ENCODE measurements at regions not wholly inside any gene's neighbourhood (a gene's known extent, or its start where the extent isn't known, plus 50 kb on each side); places are given as distances from the start of the nearest gene placed in this dataset.
"Not testable (repeated sequence)": the region's sequence is repeated elsewhere in the genome, so short reads cannot be mapped to it uniquely, and the experiment has no call there.

DNA sequence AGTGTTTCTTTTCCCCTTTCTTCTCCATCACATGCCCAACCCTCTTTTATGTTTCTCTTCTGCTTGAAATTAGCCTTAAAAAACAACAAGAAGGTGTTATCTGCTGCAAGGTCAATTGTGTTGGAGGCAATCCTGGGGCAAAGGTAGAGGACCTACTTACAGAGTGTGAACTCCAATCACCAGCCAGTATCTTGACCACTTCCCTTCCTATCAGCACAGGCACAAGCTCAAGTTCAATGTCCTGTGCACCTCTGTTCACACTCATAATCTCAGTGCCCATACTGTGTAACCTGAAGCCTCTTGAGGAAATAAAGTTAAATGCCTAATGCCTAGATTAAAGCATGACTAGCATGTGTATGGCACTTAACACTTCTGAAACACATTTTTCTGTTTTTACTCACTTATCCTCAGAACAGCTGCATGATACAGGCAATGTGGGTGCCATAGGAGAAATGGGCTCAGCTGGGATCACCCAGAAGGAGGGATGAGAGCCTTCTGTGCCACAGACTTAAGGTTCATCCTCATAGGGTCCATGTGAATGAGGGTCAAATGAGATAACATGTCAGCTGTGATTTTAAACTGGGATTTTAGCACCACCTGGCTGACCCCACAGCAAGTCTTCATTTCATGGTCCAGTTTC is 701.5 kb downstream of the BCL11A start:
- DNase-seq = no peak

DNA sequence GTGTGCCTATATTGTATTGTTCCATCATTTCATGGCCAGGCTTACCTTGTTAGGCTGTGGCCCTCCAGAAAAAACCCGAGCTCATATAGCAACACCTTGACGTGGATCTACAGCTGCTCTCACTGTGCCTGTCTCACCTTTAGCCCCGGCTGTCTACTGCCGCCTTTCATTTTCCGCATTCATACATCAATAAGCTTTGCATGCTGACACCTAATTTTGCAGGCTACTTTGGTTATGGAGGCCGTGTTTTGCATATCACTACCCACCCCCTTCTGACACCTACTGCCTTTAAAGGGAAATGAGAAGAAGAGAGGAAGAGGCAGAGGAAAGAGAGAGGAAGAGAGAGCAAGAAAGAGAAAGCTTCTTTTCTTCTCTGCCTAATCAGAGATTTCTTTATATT is 702.9 kb downstream of the BCL11A start:
- no peak for DNase-seq

DNA sequence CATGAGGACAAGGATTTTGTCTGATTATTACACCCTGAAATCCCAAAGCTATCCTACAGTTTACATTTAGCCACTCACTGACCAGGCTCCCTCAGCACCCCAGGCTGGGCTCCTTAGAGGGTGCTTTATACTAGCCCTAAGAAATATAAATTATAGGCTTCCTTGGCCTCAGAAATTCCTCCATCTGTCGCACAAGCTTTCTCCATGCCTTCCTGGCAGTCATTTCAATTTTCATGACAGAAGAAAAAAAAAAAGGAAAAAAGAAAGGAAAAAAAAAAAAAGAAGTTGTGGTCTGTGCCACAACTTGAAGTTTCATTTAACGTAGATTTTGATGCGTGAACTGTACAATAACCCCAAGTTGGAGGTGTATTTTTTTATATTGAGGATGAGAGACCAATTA is 719.5 kb downstream of the BCL11A start:
- DNase-seq = no peak

DNA sequence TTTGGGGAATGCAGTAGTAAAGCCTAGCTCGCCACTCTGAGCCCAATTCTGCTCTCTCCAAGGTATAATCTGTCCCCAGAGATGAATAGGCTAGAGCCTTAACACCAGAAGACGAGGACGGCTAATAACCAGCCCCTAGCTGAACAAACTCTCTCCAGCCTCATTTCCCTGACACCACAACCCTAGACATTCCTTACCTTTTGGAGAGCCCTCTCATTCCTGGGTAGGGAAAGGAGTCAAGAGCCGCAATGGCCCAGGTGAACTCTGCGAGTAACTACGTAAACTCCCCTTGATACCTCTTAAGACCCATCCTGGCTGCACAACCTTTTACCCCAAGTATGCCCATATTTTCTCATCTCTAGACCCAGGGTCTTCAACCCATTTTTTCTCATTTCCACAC is 722.9 kb downstream of the BCL11A start:
- DNase-seq = no peak

DNA sequence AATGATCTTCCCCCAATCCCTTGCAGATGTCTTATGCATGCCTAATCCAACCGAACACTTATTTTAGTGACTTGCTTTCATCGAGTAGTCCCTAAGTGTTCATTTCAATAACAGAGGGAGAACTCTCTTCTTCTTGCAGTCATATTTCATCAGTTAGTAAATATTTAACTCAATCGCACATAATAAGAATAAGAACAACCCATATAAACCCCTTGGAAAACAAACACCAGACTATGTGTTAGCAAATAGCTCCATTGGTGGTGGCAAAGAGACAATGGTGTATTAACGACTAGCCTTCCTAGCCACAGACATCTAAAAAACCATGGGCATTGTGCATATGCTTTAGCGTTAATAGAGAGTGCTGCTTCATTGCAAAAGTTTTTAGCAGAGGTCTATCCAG is 725.8 kb downstream of the BCL11A start:
- no peak for DNase-seq

DNA sequence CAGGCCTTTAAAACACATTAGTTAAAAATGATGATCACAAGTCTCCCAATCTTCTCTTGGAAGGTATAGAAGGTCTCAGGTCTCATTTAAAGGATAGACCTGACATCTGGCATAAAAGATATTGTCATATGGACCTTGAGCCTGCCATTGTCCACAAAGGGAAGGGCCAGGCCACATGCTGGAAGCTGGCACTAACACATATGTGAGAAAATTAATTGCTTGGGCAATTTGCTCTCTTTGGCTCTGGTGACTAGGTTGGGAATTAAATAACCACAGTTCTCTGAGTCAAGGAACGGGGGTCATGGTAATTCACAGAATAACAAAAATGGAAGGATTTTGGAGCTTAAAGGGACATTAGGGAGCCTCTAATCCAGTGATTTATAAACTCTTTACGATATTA is 727.3 kb downstream of the BCL11A start:
- no peak for DNase-seq

DNA sequence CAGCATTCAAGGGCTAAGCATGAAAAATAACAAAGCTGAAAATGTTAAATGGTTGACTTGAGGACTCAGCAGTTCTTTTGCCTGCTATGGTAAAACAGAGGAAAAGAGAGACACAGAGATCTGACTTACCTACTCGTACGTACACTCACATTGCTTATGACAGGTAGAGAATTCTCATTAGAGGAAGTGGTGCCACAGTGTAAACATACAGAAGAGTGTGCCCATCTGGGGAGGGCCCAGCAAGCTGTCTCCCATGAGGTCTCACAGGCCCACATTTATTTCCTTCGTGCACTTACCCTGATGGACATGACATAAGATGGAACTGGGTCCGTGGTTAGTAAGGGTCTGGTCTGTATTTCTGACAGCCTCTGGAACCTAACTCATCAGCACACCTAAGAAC is 729.1 kb downstream of the BCL11A start:
- DNase-seq = no peak

DNA sequence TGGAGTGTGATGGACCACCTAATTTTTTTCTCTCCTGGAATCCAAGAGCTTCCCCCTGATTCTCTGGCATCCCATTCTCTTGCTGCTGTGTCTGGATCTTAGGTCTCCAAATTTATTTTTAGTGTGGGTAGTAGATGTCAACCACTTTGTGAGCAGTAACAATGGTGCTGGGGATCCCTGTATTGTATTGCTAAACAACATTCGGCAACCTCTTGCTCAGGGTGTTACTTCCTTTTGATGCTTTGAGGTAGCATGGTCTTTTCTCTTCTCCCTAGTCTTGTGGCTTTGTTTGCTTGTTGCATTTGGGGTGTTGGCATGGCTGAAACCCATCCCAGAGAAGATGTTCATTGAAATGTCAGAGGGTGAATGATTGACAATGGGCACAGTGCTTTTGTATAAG is 737.4 kb downstream of the BCL11A start:
- no peak for DNase-seq

DNA sequence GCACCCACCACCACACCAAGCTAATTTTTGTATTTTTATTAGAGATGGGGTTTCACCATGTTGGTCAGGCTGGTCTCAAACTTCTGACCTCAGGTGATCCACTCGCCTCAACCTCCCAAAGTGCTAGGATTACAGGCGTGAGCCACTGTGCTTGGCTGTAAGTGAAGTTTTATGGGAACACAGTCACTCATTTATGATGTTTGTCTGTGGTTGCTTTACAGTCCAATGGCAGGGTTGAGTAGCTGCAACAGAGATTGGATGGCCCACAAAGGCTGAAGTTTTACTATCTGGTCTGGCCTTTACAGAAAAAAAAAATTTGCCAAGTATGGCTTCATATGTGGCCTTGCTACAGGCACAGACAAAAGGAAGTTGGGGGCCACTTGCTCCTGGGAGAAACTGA is 743.2 kb downstream of the BCL11A start:
- DNase-seq = not testable (repeated sequence)

DNA sequence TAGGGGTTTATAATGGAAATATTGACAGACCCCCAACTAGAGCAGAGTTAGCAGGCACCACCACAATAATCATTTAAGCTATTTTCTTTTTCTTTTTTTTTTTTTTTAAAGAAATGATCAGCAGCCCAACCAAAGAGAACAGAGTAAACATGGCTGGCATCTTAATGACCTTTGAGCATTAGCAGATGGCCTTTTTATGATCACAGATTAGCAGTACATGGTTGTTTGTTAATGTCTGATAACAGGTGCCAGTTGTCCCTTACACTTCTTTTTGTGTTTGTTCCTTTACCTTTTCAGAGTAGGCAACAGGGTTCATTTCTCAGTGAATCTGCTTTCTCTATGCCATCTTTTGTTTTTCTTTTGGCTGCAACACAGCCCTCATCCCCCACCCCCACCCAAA is 747.0 kb downstream of the BCL11A start:
- DNase-seq = no peak

DNA sequence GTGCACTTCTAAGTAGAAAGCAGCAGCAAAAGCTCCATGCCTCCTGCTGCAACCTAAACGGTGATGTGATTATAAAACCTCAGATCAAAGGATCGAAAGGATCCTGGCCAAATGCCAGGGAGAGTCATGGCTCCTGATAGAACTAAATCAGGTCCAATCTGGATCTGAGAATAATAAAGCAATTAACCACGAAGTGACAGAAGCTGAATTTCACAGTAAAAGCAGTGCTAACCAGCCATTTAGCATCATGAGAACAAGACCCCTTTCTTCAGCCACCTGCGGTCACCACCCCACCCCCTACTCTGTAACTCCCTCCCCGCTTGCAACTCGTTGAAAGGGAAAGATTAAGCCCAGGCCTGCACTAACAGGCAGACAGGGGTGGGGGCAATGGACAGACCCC is 748.7 kb downstream of the BCL11A start:
- DNase-seq = no peak

DNA sequence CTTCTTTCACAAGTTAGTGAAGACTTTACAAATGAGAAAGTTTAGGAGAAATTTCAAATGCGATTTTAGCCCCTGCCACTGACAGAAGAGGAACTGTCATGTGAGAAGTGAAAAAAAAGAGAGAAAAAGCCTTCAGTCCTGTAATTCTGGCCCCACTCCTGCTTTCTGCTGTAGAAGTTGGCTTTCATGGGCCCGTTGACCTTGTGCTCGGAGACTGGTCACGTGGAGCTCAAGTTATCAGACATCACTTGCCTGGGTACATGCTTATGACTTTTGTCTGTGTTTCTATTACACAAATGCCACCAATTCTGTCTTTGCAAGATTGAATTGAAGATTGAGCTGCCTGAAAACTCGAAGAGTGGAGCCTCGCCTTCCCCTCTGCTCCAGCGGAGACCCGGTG is 749.9 kb downstream of the BCL11A start:
- no peak for DNase-seq

DNA sequence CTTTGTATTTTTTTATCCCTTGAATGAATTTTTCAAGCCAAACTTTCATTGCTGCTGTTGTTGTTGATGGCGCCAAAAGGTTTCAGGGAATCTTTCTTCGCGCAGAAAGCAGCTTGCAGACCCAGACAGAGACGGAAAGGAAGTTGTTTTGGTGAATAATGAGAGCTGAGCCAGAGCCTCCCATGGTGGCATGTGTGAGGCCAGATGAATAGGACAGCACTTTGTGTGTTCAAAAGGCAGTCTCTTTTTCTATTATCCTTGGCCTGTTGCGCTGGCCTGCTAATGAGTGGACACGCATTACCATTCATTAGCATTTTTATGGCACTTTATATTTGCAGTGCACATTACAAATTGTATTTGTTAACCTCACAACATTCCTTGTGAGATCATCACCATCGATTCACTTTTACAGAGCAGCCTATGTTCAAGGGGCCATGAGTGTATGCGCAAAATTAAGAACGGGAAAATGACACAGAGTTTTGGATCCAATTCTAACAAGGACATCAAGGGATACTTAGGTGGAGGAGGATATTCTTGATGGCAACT is 754.7 kb downstream of the BCL11A start:
- no peak for DNase-seq

DNA sequence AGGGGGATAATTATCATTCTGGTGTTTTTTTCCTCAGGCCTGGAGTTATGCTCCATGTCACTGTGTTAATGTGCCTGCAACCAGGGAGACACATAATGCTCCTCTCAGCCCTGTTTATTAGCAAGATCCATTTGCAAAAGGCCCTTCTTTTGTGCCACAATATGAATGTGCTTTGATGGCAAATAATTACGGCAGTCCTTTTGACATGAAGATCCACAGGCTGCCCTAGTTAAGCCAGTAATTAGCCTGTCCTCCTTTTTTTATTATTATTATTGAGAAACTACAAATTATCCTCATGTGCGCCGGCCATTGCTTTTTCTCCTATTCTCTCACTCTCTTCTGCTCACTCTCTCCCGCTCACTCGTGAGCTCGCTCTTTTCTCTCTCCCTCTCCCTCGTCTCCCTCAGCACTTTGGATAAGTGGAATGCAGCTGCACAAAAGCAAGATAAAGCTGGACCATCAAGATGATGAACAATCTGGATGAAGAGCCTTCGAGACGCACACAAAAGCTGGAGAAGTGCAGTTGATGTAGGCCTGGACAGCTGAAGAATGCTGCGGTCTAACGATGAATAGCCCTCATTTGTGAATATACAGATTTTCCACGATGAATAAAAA is 762.3 kb downstream of the BCL11A start:
- no peak for DNase-seq

DNA sequence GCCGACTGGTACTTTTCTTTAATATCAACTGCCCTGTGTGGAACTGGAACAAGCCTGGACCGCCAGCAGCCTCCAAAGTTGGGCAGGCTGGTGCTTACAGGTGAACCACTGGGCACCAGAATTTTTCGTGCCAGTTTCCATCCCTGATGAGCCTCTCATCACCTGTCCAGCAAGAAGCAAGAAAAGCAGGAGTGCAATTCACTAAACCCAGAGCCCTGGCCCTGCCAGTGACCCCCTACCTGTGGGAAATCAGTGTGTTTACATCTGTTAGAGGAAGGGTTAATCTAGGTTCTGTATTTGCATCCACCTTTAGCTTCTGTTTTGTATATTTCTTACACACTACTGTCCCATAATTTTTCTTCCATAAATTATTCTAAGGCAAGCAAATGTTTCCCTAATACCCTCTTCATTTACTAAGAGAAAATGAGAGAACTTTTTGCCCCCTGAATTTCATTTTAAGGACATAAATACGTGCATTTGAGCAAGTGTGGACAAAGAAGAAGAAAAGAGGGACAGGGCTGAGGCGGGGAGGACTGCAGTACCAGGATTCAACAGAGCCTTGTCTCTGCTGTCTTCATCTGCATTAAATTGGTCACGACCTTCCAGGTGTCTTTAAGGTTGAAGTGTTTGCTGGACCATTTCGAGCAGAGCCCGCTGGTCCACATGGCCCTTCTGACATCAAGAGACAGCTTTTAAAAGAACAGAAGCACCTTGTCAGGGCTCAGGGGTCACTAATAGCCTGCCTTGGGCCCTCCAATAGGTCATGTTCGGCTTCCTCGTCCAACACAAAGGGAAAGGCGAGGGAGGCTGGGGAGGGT is 763.1 kb downstream of the BCL11A start:
- DNase-seq = no peak

DNA sequence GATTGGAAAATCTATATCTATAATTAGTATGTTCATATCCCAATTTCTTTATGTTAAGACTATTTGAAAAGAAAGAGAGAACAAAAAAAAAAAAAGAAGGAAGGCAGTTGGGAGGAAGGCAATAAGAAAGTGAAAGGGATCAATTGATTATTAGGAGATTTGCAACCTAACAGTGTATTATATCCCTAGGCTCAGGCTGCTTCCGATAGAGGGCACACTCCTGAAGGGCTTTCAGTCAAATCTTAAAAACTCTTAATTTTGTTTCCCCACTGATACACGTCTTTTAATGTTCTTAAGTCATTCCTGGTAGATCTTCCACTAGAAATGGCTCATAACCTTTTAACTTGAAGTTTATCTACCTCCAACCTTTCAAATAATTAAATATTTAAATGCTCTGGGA is 763.9 kb downstream of the BCL11A start:
- no peak for DNase-seq

DNA sequence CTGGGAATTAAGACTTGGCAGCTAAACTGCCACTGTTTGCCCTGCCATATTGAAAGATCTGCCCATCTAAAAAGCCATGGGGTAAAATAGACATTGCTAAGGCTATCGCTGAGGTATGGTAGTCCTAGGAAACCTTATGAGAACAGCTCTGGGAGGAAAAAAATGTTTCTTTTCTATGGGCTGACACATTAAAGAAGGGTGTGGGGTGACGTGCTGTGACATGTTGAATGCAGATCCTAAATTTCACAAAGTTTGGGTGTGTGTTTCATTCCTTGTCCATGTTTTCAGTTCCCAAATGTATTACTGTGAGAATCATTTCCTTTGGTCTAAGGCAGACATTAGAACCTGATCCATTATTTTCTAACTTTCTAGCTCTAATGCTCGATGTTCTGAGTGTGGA is 766.4 kb downstream of the BCL11A start:
- no peak for DNase-seq

DNA sequence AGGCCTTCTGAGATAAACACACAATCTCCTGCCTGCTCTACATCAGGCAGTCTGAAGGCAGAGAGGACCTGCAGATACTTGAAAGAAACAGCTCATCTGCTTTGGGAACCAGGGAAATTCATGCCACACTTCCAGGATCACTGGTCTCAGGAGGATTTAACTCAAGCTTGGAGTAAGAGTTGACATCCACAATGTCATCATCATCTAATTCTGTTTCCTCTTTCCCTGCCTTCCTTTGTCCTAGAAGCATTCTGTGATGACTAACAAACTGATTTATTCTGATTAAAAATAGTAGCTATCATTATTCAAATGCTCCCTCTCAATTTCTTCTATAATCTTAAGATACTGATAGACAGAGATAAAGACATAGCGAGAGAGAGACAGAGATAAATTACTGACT is 766.8 kb downstream of the BCL11A start:
- DNase-seq = no peak

DNA sequence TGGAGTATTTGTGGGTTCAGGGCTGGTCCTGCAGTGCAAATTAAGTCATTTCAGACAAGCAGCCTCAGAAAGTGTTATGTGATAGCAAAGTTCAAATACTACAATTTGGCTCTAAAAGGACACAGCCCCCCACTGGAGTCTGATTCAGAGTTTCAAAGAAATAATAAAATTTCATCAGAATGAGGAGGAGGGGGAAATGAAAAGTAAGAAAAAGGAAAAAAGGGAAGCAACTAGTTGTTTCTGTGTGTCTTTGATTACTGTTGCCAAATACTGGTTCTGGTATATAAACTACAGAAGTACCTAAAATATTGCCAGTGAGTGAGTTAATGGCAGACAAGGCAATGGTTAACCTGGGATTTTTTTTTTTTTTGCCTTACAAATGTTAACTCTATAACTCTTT is 773.9 kb downstream of the BCL11A start:
- no peak for DNase-seq

DNA sequence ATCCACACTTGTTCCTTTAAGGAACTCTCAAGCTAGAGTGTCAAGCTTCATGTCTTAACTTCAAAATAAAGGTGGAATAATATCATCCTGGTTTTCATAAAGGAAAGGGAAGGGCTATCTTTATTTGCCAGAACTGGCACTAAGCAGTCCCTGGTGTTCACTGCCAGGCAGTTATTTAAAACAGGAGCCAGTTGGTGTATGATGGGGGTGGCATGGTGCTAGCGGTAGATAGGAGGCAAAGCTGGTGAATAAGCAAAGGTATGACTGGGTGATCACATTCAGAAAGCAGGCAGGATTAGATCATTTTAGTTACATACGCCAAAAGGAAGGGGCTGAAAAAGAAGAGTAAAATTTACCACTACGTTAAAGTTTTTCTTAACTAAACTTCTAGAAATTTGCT is 776.3 kb downstream of the BCL11A start:
- no peak for DNase-seq

DNA sequence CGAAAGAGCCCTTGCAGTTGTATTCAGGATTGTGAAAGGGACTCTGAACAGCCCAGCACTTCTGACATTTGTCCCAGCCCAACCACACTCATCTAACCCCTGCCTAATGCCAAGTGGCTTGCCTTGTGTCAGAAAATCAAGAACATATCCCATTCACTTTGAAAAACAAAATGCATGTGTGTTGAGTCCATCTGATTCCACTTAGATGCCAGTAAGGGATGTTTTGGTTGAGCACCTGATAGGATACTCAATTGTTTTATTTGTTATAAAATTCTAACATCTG is 776.8 kb downstream of the BCL11A start:
- DNase-seq = no peak

DNA sequence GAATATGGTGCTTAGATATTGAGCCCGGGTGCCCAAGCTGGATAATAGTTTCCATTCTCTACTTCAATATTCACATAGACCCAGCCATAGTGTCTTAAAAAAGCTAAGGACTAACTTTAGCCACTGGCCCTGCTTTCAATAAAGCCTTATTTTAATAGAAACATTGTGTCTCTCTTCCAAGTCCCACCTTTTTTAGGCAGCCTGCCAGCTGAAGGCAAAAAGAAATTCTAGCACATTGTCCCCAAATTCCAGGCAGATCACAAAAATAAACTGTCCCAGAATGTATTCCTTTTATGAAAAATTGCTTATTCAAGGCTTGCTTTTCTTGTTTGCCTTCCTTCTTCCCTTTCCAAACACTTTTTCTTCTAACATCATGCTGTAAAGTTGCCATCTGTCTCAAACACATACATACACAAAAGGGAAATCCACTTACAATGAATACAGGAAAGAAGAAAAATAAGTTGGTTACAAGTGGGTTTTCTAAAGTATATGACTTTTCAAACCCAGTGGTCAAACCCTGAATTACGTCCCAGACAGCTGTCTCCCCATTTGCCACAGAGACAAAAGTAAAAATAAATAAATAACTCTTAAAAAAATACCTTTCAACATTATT is 778.5 kb downstream of the BCL11A start:
- DNase-seq = no peak

DNA sequence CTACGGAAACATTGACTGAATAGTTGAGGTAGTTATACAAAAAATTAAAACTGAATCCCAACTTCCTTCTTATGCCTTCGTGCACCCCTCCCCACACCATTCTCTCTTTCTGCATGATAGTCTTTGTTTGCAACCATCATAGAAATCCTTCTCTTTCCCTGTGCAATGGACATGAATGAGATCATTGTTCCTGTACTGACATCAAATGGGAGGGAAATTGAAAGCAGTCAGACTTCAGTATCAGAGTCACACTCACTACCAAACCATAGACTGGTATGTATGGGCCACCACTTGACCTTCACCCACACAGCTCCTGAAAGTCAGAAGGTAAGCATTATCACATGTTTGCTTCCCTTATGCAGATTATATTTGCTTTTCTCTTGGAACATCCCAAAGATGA is 782.8 kb downstream of the BCL11A start:
- DNase-seq = no peak

DNA sequence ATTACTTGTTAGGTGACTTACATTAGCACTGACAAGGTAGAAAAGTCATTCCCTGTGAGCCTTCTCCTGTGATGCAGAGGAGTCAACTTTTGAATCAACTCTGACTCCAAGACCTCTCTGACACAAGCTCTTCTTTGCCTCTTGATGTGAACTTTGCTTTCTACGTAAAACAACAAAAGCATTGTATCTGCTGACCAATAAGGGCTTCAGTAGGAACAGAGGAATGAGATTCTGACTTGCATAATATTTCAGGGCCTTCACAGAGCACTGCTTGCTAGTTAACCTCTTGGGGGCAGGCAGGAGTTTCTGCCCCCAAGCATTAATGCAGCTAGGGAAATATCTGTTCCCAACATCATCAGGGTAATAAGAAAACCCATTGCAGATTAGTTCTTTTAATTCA is 791.5 kb downstream of the BCL11A start:
- DNase-seq = no peak
